ENCODE measurements at regions not wholly inside any gene's neighbourhood (a gene's known extent, or its start where the extent isn't known, plus 50 kb on each side); places are given as distances from the start of the nearest gene placed in this dataset.

DNA sequence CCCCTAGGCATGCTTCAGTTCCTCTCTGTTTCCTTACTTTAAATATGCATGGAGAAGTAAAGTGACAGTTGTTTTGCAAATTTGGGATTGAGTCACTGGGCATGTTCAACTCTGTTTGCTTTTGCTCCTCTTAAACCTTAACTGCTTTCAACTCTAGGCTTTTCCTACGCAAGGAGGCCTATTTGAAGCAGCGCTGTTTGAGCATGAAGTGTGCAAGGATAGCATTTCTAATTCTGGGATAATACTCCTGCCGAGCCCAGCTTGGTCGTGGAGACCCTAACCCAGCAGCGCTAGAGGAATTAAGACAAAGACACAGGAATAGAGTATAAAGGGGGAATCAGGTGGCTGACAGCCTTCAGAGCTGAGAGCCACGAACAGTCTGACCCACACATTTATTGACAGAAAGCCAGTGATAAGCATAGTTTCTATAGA is 803.4 kb upstream of the CDH10 start:
- no peak overlapping the region for H2AFZ ChIP-seq (ENCODE audit: low read length)
- H3K79me1 ChIP-seq (ENCODE audit: low read depth, low read length), result no peaks in the 10 kb centered on the region
- H3K4ac ChIP-seq (replicated peaks; ENCODE audit: insufficient read length, low read depth, low read length), result peak overlapping the region; percentile 4
- H3K4me1 ChIP-seq (replicated peaks in 1 of 4; ENCODE audit: control insufficient read depth in 3 of 4, insufficient read depth in 4 of 4, low read length in 3 of 4), result peaks cover 0 to 27% (median 17%) of the 10 kb centered on the region in 4 experiments; a peak in 4 of 7 replicates
- POLR2A ChIA-PET (ENCODE audit: partially characterized antibody), result interaction anchor here (1.3 to 6.8 kb wide), 3 partner anchors 10 to 16 kb away, joined by 6 to 79 read pairs (median 19); no protein-coding TSS in a partner anchor
- peak overlapping the region; percentile 54 to 69 for H3K4me2 ChIP-seq (ENCODE audit: insufficient read depth in 1 of 2, low read depth in 2 of 2, low read length in 2 of 2)
- 4% methylated on average over 6 of the region's 6 CpGs; no CpG with 5 or more reads in 1 of the 2 experiments for WGBS, 2 experiments (ENCODE audit: extremely low coverage in 1 of 2, insufficient coverage in 1 of 2, insufficient read length in 1 of 2, insufficient replicate concordance in 2 of 2, low coverage in 1 of 2, low lambda C conversion rate in 2 of 2, missing lambda C conversion rate in 1 of 2)
- no peak overlapping the region for H2AK5ac ChIP-seq (ENCODE audit: low read depth, low read length)
- H3K36me3 ChIP-seq (ENCODE audit: control insufficient read depth in 2 of 4, insufficient read depth in 4 of 4, low read length in 3 of 4), result peaks cover 0 to 16% (median 2%) of the 10 kb centered on the region in 4 experiments; a peak in 3 of 8 replicates
- DNase-seq (ENCODE audit: low read depth in 1 of 2, low spot score in 2 of 2) (no peak), FAIRE-seq (peak; percentile 91)
- no peaks in the 10 kb centered on the region for H3K27me3 ChIP-seq (replicated peaks in 1 of 4; ENCODE audit: control insufficient read depth in 3 of 4, extremely low read depth in 1 of 4, insufficient read depth in 3 of 4, low read length in 3 of 4)
- no peaks in the 10 kb centered on the region for H3K9me3 ChIP-seq (ENCODE audit: insufficient read depth in 2 of 2, low read depth in 1 of 2, low read length in 1 of 2)
- no peak overlapping the region for H3K23ac ChIP-seq (ENCODE audit: insufficient read length)
- peak overlapping the region; percentile 65 for H3K18ac ChIP-seq (ENCODE audit: extremely low read depth, low read length)
- CTCF ChIA-PET (ENCODE audit: partially characterized antibody), result interaction anchor here (0.6 to 1.3 kb wide), 2 partner anchors 104 to 122 kb away, joined by 3 to 4 read pairs; no protein-coding TSS in a partner anchor
- H4K5ac ChIP-seq (ENCODE audit: insufficient read length, low read depth, low read length), result peak overlapping the region; percentile 36
- no peak overlapping the region for H2BK15ac ChIP-seq (ENCODE audit: low read length)
- H3K9ac ChIP-seq (replicated peaks in 1 of 4; ENCODE audit: extremely low read depth in 1 of 4, low read depth in 3 of 4, low read length in 3 of 4), result 0 out of 7 replicates have a peak overlapping the region, but pooled peaks of 1 of the 4 experiments have one; percentile 20
- peak overlapping the region; percentile 24 for H2BK120ac ChIP-seq (replicated peaks; ENCODE audit: low read depth, low read length)
- H3K27ac ChIP-seq (ENCODE audit: low read depth, low read length), result peak overlapping the region; percentile 78; the same call in 1 of the 2 replicates
- H3K4me3 ChIP-seq (ENCODE audit: extremely low read depth in 1 of 4, insufficient read depth in 2 of 4, low read depth in 3 of 4, low read length in 4 of 4), result peak overlapping the region in 2 of 4 experiments; percentile 8 to 38; a peak in 3 of 8 replicates
- peaks cover 7 to 41% of the 10 kb centered on the region in 2 experiments; a peak in 3 of 4 replicates for H3K79me2 ChIP-seq (ENCODE audit: control insufficient read depth in 1 of 2, insufficient read depth in 2 of 2, low read length in 2 of 2)
- no peaks in the 10 kb centered on the region for H4K20me1 ChIP-seq (replicated peaks in 1 of 2; ENCODE audit: control insufficient read depth in 1 of 2, insufficient read depth in 2 of 2, low read length in 2 of 2)
- H2BK12ac ChIP-seq (ENCODE audit: low read depth, low read length), result peak overlapping the region; percentile 32; the same call in 1 of the 2 replicates
- peak overlapping the region; percentile 74; the same call in 1 of the 2 replicates for H2BK20ac ChIP-seq (ENCODE audit: low read length)
- H2BK5ac ChIP-seq (ENCODE audit: low read depth, low read length), result peak overlapping the region; percentile 87; the same call in 1 of the 2 replicates
- H3K56ac ChIP-seq (replicated peaks; ENCODE audit: insufficient read length, low read depth, low read length), result no peak overlapping the region
- H3K23me2 ChIP-seq (ENCODE audit: low read depth, low read length), result no peaks in the 10 kb centered on the region
- H4K91ac ChIP-seq (replicated peaks; ENCODE audit: insufficient read length, low read length), result peak overlapping the region; percentile 45
- no peak overlapping the region for H4K8ac ChIP-seq (ENCODE audit: extremely low read depth, insufficient read depth, low read length)
- H3K14ac ChIP-seq (ENCODE audit: insufficient read length), result no peak overlapping the region
- no peak for TF ChIP-seq SRF (IDR thresholded peaks at IDR 0.05; ENCODE audit: low read depth, low read length)
- no peak for TF ChIP-seq SP4 (IDR thresholded peaks at IDR 0.05; ENCODE audit: low read length)
- no peak for TF ChIP-seq YY1 (IDR thresholded peaks at IDR 0.05; ENCODE audit: low read depth, low read length)

Measured in H1 (cell line).